OCI-LY3 (cell line): ENCODE measurements at regions not wholly inside any gene's neighbourhood (a gene's known extent, or its start where the extent isn't known, plus 50 kb on each side); places are given as distances from the start of the nearest gene placed in this dataset.

ENCODE experiments used
- H2AFZ ChIP-seq: fragments of 200-600, 300-600 bp; shearing (Covaris generic); 2 replicates; pipeline ENCODE4 v1.6.0; 2014; ENCODE audit warnings: antibody characterized with exemption, low read depth, low read length
- H3K27ac ChIP-seq: fragments of 200-600, 300-600 bp; sonication (generic); 2 replicates; pipeline ENCODE4 v1.5.1; 2014; ENCODE audit warnings: mild to moderate bottlenecking, low read length, moderate library complexity, mixed read lengths
- H3K27me3 ChIP-seq: fragments of 200-600, 300-600 bp; sonication (generic); 2 replicates; pipeline ENCODE4 v1.6.1; 2014; ENCODE audit warnings: low read depth, low read length, mixed read lengths
- H3K36me3 ChIP-seq: fragments of 200-600, 300-600 bp; sonication (generic); replicated peaks from 2 replicates; pipeline ENCODE3; 2014; ENCODE audit warnings: low read depth, low read length, mixed read lengths
- H3K4me1 ChIP-seq: fragments of 300-600, 200-600 bp; sonication (generic); 2 replicates; pipeline ENCODE4 v1.6.1; 2014; ENCODE audit warnings: low read length, mixed read lengths
- H3K4me2 ChIP-seq: fragments of 200-600, 300-600 bp; sonication (generic); 2 replicates; pipeline ENCODE4 v1.6.1; 2014; ENCODE audit warnings: low read length, mixed read lengths
- H3K4me3 ChIP-seq: fragments of 300-600, 200-600 bp; sonication (generic); 2 replicates; pipeline ENCODE4 v1.5.1; 2014; ENCODE audit warnings: antibody characterized with exemption, mild to moderate bottlenecking, low read length, moderate library complexity
- H3K79me2 ChIP-seq: fragments of 300-600, 200-600 bp; shearing (Covaris generic); 2 replicates; pipeline ENCODE4 v1.6.1; 2014; ENCODE audit warnings: mild to moderate bottlenecking, low read length, mixed read lengths
- H3K9ac ChIP-seq: fragments of 300-600, 200-600 bp; shearing (Covaris generic); 2 replicates; pipeline ENCODE4 v1.6.0; 2014; ENCODE audit warnings: mild to moderate bottlenecking, low read length, moderate library complexity
- H3K9me3 ChIP-seq: fragments of 200-600, 300-600 bp; shearing (Covaris generic); 2 replicates; pipeline ENCODE4 v1.6.1; 2014; ENCODE audit warnings: low read length, mixed read lengths; ENCODE audit not compliant: insufficient read depth
- H4K20me1 ChIP-seq: fragments of 200-600, 300-600 bp; sonication (generic); 2 replicates; pipeline ENCODE4 v1.6.1; 2016; ENCODE audit warnings: low read length, mixed read lengths; ENCODE audit not compliant: insufficient read depth
- EZH2phosphoT487 ChIP-seq: fragments of 200-600 bp; shearing (Covaris generic); IDR thresholded peaks from 2 replicates; pipeline ENCODE4 v1.6.1; 2018; ENCODE audit warnings: antibody characterized with exemption, mixed run types, low read depth
- TF ChIP-seq, protein P1 (sequence below): fragments of 200-600, 300-600 bp; sonication (generic); IDR thresholded peaks from 2 replicates; pipeline ENCODE4 v1.5.1; 2014; ENCODE audit warnings: antibody characterized with exemption, low read length, low read depth

DNA sequence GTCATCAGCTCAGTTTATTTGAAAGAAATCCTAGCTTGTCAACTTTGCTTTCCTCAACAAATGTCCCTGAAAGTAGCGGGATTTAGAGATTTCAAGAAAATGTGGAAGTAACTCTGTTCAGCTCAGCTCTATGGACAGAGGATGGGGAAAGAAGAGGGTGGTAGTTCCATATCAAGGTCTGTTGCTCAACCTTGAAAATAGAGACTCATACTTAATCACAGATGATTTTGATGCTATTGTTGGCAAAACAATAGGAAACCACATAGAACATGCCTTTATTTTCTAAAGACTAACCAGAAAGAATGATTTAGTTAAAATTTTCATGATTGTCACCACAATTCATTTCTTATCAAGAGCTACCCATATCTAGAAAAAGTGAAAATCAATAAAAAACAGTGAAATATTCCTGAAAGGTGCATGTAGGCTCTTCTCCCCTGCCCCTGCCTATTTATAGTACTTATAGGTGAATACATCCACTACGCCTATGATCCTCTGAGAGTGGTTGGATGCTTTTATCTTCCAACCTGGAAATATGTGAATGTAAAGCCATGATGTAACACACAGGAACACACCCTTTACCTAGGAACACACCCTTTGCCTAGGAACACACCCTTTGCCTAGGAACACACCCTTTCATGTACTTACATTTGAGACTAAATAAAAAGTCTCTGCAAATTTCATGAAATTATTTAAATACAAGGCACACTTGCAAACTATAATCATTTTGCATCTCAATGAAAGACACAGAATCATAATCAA lies 65.8 kb downstream of the ETAA1 start:
- no peak overlapping the region for H3K9ac ChIP-seq
- no peaks in the 10 kb centered on the region for H3K9me3 ChIP-seq
- no peak overlapping the region for H2AFZ ChIP-seq
- no peaks in the 10 kb centered on the region for H3K36me3 ChIP-seq
- H3K4me3 ChIP-seq = no peak overlapping the region
- TF ChIP-seq EZH2phosphoT487 = no peak
- TF ChIP-seq, protein P1, sequence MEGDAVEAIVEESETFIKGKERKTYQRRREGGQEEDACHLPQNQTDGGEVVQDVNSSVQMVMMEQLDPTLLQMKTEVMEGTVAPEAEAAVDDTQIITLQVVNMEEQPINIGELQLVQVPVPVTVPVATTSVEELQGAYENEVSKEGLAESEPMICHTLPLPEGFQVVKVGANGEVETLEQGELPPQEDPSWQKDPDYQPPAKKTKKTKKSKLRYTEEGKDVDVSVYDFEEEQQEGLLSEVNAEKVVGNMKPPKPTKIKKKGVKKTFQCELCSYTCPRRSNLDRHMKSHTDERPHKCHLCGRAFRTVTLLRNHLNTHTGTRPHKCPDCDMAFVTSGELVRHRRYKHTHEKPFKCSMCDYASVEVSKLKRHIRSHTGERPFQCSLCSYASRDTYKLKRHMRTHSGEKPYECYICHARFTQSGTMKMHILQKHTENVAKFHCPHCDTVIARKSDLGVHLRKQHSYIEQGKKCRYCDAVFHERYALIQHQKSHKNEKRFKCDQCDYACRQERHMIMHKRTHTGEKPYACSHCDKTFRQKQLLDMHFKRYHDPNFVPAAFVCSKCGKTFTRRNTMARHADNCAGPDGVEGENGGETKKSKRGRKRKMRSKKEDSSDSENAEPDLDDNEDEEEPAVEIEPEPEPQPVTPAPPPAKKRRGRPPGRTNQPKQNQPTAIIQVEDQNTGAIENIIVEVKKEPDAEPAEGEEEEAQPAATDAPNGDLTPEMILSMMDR = no peak
- H3K27ac ChIP-seq = no peak overlapping the region
- no peaks in the 10 kb centered on the region for H3K79me2 ChIP-seq
- no peaks in the 10 kb centered on the region for H3K27me3 ChIP-seq
- H3K4me1 ChIP-seq = no peaks in the 10 kb centered on the region
- H4K20me1 ChIP-seq = no peaks in the 10 kb centered on the region
- no peak overlapping the region for H3K4me2 ChIP-seq

DNA sequence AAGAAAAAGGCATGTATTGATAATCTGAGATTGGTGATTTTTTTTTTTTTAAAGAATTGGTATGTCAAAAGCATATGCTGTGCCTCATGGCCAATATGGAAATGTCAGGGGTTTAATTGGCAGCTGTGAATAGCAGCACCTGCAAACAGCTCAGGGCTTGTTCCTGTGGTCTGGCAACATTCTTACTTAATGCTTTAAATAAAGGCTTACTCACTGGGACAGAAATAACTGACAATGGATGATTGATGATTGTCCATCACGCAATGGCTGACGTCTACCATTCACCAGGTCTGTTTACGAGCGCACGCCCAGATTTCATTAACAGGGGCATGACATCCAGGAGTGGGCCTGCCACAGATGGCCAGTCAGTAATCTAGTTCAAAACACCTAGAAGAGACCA lies 66.7 kb downstream of the ETAA1 start:
- Histone ChIP-seq H3K4me3 (no peak overlapping the region), H3K27ac (no peak overlapping the region), H3K36me3 (no peaks in the 10 kb centered on the region), H3K4me1 (no peaks in the 10 kb centered on the region), H3K27me3 (no peaks in the 10 kb centered on the region), H3K4me2 (no peak overlapping the region), H4K20me1 (no peaks in the 10 kb centered on the region), H3K9ac (no peak overlapping the region), H3K9me3 (no peaks in the 10 kb centered on the region), H2AFZ (no peak overlapping the region), H3K79me2 (no peaks in the 10 kb centered on the region)
- no peak for TF ChIP-seq EZH2phosphoT487
- TF ChIP-seq, protein P1 = no peak

DNA sequence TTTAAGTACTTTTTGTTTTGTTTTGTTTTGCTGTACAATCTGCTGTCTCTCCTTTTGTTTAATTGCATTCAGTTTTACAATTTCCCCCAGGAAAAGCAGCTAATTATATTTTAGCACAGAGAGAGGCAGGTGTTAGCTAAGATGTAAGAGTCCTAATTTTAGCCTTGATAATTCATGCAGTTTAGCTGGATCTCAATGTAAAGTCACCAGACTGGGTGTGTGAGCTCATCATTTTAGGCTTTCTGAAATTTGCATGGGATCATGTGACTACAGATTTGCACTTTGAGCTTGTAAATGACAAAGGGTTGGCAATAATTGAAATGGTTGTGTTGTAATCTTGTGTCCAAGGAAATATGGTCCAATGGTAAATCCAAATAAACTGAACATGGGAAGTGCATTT lies 68.5 kb downstream of the ETAA1 start:
- H3K4me2 ChIP-seq = no peak overlapping the region
- H3K4me1 ChIP-seq = no peaks in the 10 kb centered on the region
- H3K36me3 ChIP-seq = no peaks in the 10 kb centered on the region
- H3K27ac ChIP-seq = no peak overlapping the region
- H3K27me3 ChIP-seq = no peaks in the 10 kb centered on the region
- no peaks in the 10 kb centered on the region for H4K20me1 ChIP-seq
- H3K79me2 ChIP-seq = no peaks in the 10 kb centered on the region
- H2AFZ ChIP-seq = no peak overlapping the region
- H3K9ac ChIP-seq = no peak overlapping the region
- no peaks in the 10 kb centered on the region for H3K9me3 ChIP-seq
- no peak overlapping the region for H3K4me3 ChIP-seq
- TF ChIP-seq, protein P1 = no peak
- no peak for TF ChIP-seq EZH2phosphoT487

GRCh38 chr2:67466734-67467133 lies 69.6 kb downstream of the ETAA1 start:
- Histone ChIP-seq H2AFZ (no peak overlapping the region), H3K4me1 (no peaks in the 10 kb centered on the region), H3K4me3 (no peak overlapping the region), H3K4me2 (no peak overlapping the region), H3K36me3 (no peaks in the 10 kb centered on the region), H3K9me3 (no peaks in the 10 kb centered on the region), H3K79me2 (no peaks in the 10 kb centered on the region), H3K27me3 (no peaks in the 10 kb centered on the region), H4K20me1 (no peaks in the 10 kb centered on the region), H3K9ac (no peak overlapping the region), H3K27ac (no peak overlapping the region)
- TF ChIP-seq EZH2phosphoT487 = no peak
- TF ChIP-seq, protein P1 = no peak
